ENCODE measurements at regions not wholly inside any gene's neighbourhood (a gene's known extent, or its start where the extent isn't known, plus 50 kb on each side); places are given as distances from the start of the nearest gene placed in this dataset.

DNA sequence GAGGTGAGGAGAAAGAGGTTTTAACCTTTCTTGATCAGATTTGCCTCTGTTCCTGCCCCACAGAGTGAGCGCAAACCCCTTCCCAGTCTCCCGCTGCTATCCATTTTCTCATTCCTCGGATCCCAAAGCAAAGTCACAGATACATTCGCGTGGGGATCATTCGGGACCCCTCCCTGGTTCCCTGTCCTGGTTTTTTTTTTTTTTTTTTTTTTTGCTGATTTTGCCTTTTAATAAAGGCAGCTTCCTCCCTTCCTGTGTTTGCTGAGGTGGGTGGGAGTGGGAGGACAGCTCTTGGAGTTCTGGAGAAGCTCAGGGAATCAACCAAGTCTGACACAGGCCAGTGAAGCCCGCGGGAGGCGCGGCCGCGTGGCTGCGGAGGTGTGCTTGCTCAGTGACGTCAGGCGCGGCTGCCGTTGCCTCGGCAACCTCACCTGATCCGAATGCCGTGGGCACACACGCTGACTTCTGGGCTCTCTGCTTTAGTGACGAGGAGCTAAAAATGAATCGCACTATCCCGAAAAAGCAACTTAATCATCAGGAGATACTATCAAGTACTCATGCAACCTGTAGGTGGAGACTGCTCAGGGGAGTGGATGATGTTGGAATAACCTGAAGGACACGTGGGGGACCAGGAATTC, 106.4 kb downstream of the TBX19 start:
- peak; percentile 72 for DNase-seq (ENCODE audit: low spot score)

DNA sequence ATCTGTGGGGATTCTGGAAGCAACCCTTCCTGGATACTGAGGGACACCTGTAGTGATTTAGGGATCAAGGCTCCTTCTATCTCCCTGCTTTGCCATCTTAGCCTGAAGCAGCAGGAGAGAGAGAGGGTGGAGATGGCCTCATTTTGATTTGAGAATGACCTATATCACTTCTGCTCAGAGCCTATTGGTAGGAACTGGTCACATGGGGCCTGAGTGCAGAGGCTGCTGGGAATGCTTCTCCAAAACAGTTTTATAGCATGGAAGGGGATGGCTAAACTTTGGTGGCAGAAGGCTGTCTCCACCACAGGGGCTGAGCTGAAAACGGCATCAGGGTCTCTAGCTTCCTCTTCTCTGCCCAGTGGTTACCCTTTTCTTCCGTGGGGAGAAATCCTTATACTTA, 105.8 kb downstream of the TBX19 start:
- DNase-seq (ENCODE audit: low spot score): no peak

DNA sequence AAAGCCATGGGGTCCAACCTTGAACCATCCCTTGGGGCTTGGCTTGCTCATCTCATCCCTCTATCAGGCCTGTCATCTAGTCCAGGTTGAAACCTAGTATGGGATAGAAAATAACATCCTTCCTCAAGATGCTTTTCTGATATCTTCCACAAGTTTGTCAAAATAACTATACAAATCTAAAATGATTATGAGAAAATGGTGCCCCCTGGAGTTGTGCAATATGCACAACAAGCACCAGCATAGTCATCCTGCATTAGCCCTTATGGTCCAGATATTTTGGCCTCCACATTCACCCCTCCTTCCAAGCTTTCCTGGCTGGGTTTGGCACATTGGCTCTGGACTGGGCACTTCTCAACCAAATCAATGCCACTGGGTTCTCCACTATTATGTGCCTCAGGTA, 101.2 kb downstream of the TBX19 start:
- DNase-seq (ENCODE audit: low spot score): no peak

DNA sequence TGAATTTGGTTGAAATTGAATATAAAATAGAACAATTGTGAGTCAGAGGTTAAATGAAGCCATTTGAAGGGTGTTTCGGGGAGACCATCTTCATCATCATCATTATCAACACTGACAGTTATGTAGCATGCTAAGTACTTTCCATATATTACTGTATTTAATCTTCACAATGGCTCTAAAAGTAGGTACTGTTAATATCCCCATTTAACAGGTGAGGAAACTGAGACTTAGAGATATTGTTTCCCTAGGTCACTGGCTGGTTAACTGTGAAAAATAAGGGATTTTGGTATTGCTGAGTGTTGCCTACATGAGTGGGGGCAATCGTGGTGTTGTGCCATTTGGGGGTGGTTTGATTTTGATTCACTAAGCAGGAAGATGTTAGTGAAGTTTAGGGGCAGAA, 100.3 kb downstream of the TBX19 start:
- DNase-seq (ENCODE audit: low spot score): no peak

DNA sequence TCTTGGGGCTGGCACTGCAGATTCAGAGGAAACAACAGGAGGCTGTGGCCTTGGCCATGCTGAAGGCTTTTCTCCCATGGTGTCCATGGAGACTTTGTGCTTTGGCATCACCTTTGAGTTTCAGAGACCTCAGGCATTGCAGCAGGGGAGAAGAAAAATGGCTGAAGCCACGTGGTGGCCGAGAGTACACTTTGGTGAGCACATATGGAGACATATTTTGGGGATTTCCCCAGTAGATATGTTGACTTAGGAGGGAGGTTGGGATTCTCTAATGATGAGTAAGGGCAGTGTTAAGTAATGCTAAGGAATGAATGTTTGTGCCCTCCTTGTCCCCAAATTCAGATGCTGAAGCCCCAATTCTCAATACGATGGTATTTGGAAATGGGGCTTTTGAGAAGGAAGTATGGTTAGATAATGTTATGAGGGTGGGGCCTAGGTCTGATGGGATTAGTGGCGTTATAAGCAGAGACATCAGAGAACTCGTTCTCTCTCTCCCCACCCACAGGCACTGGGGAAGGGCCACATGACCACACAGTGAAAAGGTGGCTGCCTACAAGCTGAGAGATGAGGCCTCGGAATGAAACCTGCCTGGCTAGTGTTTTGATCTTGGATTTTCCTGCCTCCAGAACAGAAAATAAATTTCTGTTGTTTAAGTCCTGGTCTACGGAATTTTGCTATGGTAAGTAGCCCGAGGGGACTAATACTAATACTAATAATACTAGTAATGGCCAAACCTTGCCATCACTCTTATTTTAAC, 98.6 kb downstream of the TBX19 start:
- DNase-seq (ENCODE audit: low spot score): no peak

DNA sequence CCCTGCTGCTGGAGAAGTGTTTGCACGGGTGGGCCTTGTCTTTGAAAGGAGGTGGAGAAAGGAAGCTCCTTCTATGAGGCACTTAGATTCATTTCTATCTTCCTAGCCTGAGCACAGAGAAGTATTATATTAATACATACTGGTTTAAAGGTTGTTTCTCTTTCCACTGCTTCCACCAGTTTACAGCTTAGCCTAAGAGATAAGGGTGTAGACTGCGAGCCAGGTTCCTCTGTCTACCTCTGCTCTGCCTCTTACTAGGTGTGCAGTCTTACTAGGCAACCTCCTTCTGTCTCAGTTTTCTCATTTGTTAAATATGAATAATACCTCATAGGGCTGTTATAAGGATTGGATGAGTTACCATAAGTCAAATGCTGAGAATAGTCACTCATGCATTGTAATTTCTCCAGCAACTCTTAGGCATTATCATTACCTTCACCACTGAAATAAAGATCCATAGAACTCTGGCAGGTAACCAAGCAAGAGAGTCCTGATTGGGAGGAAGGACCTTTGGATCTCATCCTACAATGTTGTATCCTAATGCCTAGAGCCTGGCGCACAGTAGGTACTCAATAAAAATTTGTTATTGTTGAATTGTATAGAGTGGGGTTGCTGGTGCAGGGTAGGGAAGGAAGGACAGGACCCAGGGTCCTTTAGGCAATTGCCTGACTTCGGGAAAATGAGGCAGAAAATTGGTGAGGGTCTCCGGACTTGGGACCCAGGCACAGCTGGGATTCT, 95.1 kb downstream of the TBX19 start:
- DNase-seq (ENCODE audit: low spot score): no peak

DNA sequence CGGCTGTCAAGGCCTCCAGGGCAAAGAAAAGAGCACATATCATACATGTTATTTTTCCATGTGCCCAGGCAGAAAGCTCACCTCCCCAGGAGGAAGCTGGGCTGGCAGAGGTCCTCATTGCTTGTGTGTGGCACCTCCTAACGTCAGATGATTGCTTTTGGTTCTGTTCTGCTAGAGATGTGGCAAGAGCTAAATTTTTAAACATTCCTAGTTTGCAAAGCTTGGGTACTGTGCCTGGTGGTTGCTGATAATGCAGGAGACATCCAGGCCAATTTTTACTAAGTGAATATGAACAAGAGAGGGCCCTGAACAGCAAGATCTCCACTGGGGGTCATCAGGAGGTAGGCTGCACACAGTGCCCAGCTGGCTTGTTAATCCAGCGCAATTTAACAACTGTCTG, 93.9 kb downstream of the TBX19 start:
- DNase-seq (ENCODE audit: low spot score): no peak

DNA sequence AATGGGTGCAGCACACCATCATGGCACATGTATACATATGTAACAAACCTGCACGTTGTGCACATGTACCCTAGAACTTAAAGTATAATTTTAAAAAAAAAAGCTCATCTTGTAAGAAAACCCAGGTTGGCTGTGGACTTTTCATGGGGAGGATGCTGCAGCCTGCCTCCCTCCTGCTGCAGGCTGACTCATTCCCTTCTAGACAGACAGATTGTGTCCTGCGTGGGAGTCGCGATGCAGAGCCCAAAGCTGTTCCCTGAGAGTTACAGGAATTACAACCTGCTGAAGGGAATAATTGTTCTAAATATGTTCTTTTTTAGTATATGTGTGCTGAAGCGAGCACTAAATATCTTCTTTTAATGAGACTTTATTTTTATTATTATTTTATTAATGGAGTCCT, 93.2 kb downstream of the TBX19 start:
- no peak for DNase-seq (ENCODE audit: low spot score)

DNA sequence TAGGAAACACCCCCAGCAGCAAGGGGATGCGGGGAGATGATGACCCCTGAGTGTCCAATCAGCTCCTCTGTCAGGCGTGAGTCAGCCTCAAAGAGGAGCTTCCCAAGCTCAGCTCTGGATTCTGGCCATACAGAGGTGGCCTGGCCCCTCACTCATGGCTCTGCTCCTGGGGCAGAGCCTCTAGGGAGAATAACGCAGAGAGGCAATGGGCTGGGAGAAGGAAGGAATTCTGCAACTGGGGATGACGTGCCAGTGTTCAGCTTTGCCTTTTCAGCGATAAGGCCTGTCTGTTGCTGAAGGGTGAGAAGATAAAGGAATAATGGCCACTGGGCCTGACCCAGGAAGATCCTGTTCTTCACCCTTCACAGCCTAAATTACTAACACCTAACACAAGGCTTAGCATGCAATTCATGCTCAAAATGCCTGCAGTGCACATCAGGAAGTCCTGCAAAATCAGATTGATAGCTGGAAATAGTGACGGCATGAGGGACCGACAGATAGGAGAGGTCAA, 92.2 kb downstream of the TBX19 start:
- no peak for DNase-seq (ENCODE audit: low spot score)

DNA sequence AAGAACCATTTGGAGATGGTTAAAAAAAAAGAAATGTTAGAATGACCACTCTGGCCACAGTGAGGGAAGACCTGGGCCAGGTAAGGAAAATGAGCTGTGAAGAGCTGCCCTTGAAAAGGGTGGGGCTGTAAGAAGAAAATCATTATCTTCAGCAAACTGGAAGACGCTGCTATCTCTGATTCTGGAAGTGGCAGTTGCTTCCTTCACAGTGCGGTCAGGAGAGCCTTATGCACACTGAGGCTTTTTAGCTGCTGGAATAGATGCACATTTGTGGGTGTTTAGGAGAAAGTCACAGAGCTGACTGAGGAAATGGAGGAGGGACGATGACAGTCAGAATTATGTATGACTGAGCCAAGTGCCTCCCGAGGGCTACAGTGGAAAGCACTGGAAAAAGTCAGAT, 91.6 kb downstream of the TBX19 start:
- DNase-seq (ENCODE audit: low spot score): no peak

DNA sequence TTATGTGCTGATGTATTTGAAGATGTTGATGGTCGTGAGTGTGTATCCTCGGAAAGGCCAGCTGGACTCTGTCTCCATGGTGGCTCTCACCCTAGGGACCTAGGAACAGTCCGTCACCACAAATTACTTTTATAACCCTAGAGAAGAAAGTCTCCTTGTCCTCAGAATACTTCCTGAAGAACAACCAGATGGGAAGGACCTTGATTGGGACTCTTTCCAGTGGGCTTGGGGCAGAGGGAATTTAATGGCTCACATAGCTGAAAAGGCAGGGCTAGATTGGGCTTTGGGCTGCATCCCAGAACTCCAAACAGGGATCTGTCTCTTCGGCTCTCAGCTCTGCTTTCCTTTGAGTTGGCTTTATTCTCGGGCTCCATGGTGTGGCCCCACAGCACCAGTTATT, 90.8 kb downstream of the TBX19 start:
- DNase-seq (ENCODE audit: low spot score): no peak

DNA sequence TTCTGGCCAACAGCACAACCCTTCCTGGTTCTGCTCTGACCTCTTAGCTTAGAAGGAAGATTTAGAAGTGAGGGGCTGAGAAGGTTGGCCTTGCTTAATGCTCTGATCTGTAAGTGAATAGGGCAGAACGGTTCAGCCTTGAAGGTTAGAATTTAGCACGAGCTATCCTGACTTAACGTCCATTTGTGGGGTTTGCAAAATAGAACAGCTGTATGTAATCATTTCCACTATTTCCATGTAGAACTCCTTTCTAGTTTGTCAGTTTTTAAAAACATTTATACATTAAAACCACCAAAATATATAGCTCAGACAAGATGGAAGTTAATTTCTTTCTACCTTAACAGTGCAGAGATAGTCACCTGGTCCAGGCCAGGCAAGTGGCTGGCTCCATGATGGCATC, 89.9 kb downstream of the TBX19 start:
- no peak for DNase-seq (ENCODE audit: low spot score)

DNA sequence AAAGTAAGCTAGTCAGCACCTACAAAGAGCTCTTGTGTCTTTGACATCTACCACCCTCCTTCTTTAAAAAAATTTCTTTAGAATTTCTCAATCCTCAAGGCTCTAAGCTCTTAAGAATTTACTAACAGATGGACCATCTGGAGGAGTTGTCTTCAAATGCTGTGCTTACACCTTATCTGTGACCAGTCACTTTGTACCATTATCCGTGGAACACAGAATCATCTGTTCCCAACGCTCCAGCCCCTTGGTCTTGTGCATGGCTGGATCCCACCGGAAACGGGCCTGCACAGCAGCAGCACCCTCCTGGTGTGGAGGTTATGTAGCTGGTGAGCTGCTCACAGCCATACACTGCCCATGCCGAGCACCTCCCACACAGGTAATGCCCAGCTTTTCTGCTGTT, 89.0 kb downstream of the TBX19 start:
- no peak for DNase-seq (ENCODE audit: low spot score)

DNA sequence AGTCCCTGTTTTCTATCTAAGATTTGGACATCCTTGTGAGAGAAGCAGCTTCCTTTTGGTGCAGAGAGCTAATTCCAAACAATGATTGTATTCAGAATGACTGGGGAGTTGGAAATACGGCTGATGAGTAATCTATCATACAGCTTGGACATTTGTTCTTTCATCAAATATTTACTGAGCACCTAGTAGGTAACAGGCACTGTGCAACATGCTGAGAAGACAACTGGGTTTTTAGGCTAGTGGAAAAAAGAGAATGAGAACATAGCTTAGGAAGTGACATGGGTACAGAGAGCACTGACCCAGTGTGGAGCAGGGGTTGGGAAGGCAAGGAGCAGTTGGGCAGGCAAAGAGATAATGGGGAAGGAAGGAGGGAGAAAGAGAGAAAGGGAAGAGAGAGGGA, 87.5 kb downstream of the TBX19 start:
- DNase-seq (ENCODE audit: low spot score): no peak

DNA sequence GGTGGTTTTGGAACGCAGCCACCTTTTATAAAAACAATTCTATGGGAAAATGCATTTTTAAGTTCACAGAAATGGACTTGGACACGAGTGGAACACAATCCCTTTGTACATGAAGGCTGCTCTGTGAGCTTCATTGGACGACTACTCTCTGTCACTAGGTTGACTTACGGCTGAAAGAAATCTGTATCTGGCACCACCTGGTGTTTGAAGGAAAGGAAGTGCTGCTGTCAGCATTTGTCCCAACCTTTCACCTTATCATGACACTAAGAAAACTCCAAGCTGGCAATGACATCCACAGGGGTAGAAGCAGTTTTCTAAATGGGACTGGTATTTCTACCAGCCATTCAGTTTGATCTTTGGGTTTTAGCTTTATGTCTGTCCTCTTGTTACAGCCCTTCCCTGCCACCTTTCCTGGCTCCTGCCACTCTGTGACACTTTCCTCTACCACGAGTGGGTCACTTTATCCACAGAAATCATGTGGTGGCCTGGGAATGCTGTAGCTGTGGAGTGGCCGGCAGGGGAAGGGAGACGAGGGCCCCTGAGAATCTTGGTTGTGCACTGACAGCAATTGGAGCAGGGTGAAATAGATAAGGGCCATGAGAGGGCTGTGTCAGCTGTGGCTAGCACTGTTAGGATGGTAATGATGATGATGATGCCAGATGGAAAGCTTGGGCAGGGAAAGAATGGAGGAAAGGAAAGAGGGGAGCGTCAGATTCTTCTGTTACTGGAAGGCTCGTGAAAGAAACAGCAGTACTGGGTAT, 85.2 kb downstream of the TBX19 start:
- DNase-seq (ENCODE audit: low spot score): peak; percentile 32

Data from CD4-positive, alpha-beta T cell treated with Interleukin-15 for 4 hours (primary cell).